ENCODE measurements at regions not wholly inside any gene's neighbourhood (a gene's known extent, or its start where the extent isn't known, plus 50 kb on each side); places are given as distances from the start of the nearest gene placed in this dataset.

DNA sequence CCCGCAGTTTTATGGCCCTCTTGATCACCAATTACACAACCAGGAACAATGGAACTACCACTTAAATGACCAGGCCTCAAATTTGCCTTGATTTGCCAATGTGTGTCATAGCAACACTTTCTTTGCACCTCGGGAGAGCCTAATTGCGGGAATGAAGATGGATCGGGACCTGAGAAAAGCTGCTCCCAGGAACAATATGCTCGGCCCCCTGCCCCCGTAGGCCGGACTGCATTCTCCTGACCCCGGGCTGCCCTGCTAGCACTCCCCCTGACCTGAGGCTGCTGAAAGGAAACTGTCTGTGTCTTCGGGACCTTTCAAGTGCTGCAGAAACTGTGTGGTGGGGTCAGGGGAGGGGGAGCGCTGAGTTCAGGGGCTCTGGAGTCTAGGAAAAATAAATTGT, 294.3 kb upstream of the IRX1 start:
- H3K4me2 ChIP-seq (ENCODE audit: low read length), result no peak overlapping the region
- no peaks in the 10 kb centered on the region for H3K27me3 ChIP-seq (ENCODE audit: insufficient read depth, low read length)
- POLR2A ChIA-PET, result no interaction called here
- CTCF ChIA-PET, result no interaction called here
- H3K4me1 ChIP-seq (ENCODE audit: control insufficient read depth in 1 of 2, insufficient read depth in 2 of 2, low read length in 2 of 2), result no peaks in the 10 kb centered on the region
- H3K9me2 ChIP-seq (ENCODE audit: insufficient read depth), result no peaks in the 10 kb centered on the region
- TF ChIP-seq EGR1 (IDR thresholded peaks at IDR 0.05; ENCODE audit: low read depth) (no peak), POLR2AphosphoS5 (IDR thresholded peaks at IDR 0.05; ENCODE audit: low read depth, low read length) (no peak), CEBPB (IDR thresholded peaks at IDR 0.05; ENCODE audit: low read depth) (no peak), TCF7L2 (IDR thresholded peaks at IDR 0.05; ENCODE audit: borderline replicate concordance, extremely low read depth, insufficient read depth, insufficient read length) (no peak), POLR2A (IDR thresholded peaks at IDR 0.05; ENCODE audit: borderline replicate concordance, extremely low read depth, insufficient read depth, insufficient read length) (no peak), SP1 (IDR thresholded peaks at IDR 0.05; ENCODE audit: low read depth) (no peak), YY1 (IDR thresholded peaks at IDR 0.05; ENCODE audit: extremely low read depth, insufficient replicate concordance, low read depth, low read length) (no peak), RAD21 (IDR thresholded peaks at IDR 0.05; ENCODE audit: low read depth) (no peak), EZH2phosphoT487 (IDR thresholded peaks at IDR 0.05; ENCODE audit: borderline replicate concordance) (no peak)
- TF ChIP-seq, protein P1, sequence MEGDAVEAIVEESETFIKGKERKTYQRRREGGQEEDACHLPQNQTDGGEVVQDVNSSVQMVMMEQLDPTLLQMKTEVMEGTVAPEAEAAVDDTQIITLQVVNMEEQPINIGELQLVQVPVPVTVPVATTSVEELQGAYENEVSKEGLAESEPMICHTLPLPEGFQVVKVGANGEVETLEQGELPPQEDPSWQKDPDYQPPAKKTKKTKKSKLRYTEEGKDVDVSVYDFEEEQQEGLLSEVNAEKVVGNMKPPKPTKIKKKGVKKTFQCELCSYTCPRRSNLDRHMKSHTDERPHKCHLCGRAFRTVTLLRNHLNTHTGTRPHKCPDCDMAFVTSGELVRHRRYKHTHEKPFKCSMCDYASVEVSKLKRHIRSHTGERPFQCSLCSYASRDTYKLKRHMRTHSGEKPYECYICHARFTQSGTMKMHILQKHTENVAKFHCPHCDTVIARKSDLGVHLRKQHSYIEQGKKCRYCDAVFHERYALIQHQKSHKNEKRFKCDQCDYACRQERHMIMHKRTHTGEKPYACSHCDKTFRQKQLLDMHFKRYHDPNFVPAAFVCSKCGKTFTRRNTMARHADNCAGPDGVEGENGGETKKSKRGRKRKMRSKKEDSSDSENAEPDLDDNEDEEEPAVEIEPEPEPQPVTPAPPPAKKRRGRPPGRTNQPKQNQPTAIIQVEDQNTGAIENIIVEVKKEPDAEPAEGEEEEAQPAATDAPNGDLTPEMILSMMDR (IDR thresholded peaks at IDR 0.05 in 2 of 3, conservative IDR thresholded peaks at IDR 0.05 in 1 of 3; ENCODE audit: borderline replicate concordance in 1 of 3, insufficient read depth in 1 of 3, low read depth in 2 of 3, low read length in 2 of 3), result no peak
- TF ChIP-seq, protein P2, sequence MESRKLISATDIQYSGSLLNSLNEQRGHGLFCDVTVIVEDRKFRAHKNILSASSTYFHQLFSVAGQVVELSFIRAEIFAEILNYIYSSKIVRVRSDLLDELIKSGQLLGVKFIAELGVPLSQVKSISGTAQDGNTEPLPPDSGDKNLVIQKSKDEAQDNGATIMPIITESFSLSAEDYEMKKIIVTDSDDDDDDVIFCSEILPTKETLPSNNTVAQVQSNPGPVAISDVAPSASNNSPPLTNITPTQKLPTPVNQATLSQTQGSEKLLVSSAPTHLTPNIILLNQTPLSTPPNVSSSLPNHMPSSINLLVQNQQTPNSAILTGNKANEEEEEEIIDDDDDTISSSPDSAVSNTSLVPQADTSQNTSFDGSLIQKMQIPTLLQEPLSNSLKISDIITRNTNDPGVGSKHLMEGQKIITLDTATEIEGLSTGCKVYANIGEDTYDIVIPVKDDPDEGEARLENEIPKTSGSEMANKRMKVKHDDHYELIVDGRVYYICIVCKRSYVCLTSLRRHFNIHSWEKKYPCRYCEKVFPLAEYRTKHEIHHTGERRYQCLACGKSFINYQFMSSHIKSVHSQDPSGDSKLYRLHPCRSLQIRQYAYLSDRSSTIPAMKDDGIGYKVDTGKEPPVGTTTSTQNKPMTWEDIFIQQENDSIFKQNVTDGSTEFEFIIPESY (IDR thresholded peaks at IDR 0.05; ENCODE audit: extremely low read depth, insufficient replicate concordance, low read length), result no peak
- intact Hi-C loops (cut with micrococcal nuclease), result no loop called here
- no peak overlapping the region for H2AFZ ChIP-seq (ENCODE audit: low read depth, low read length, poor library complexity, severe bottlenecking)
- ATAC-seq, result no peak
- no peaks in the 10 kb centered on the region for H3K79me2 ChIP-seq (ENCODE audit: insufficient read depth, low read length)
- H3K9ac ChIP-seq (ENCODE audit: low read length), result no peak overlapping the region
- H3K9me3 ChIP-seq (ENCODE audit: control insufficient read depth in 1 of 2, insufficient read depth in 1 of 2, low read depth in 1 of 2, low read length in 2 of 2), result peaks cover 5 to 23% of the 10 kb centered on the region in 2 experiments; a peak in 2 of 4 replicates
- H3K4me3 ChIP-seq (replicated peaks in 1 of 2; ENCODE audit: low read depth in 1 of 2, low read length in 2 of 2), result no peak overlapping the region
- no peaks in the 10 kb centered on the region for H3K36me3 ChIP-seq (ENCODE audit: control insufficient read depth in 1 of 2, insufficient read depth in 2 of 2, low read length in 2 of 2)
- DNase-seq (ENCODE audit: low read depth, low spot score), result no peak
- no peaks in the 10 kb centered on the region for H4K20me1 ChIP-seq (ENCODE audit: insufficient read depth)
- RAD21 ChIA-PET (ENCODE audit: low non-redundant PET in 1 of 2, low total read pairs in 2 of 2, uncharacterized antibody in 2 of 2, unreplicated experiment in 2 of 2), result no interaction called here
- BruUV-seq (replicated peaks), result no TSS peak
- no peak overlapping the region for H3K27ac ChIP-seq (ENCODE audit: low read depth, low read length)
